Neural progenitor cell (in vitro differentiated cells): ENCODE measurements at regions not wholly inside any gene's neighbourhood (a gene's known extent, or its start where the extent isn't known, plus 50 kb on each side); places are given as distances from the start of the nearest gene placed in this dataset.
"Not testable (repeated sequence)": the region's sequence is repeated elsewhere in the genome, so short reads cannot be mapped to it uniquely, and the experiment has no call there.

Experiments
- DNase-seq: peaks from one replicate; pipeline ENCODE4 v3.0.0-alpha.2; 2016; ENCODE audit warnings: low spot score
- H2AFZ ChIP-seq: fragments of 200-600 bp; sonication (generic); replicated peaks from 2 replicates; pipeline ENCODE4 v1.6.1; 2016; ENCODE audit warnings: antibody characterized with exemption
- H3F3A ChIP-seq: fragments of 200-600 bp; sonication (generic); 2 replicates; pipeline ENCODE4 v1.6.1; 2016; ENCODE audit warnings: antibody characterized with exemption, low read depth
- H3K27ac ChIP-seq: fragments of 200-600 bp; sonication (generic); 2 replicates; pipeline ENCODE4 v1.5.1; 2016; ENCODE audit warnings: mild to moderate bottlenecking
- H3K27me3 ChIP-seq: fragments of 200-600 bp; sonication (generic); 2 replicates; pipeline ENCODE4 v1.6.1; 2016; ENCODE audit warnings: mild to moderate bottlenecking, moderate library complexity
- H3K36me3 ChIP-seq: fragments of 200-600 bp; sonication (generic); 2 replicates; pipeline ENCODE4 v1.5.1; 2016
- H3K4me1 ChIP-seq: fragments of 200-600 bp; sonication (generic); 2 replicates; pipeline ENCODE4 v1.6.1; 2016; ENCODE audit warnings: mixed run types
- H3K4me2 ChIP-seq: fragments of 200-600 bp; sonication (generic); 2 replicates; pipeline ENCODE4 v1.6.1; 2016
- H3K4me3 ChIP-seq: fragments of 200-600 bp; sonication (generic); 2 replicates; pipeline ENCODE4 v1.5.1; 2016
- H3K79me2 ChIP-seq: fragments of 200-600 bp; sonication (generic); 2 replicates; pipeline ENCODE4 v1.6.1; 2016; ENCODE audit warnings: low read depth
- H3K9ac ChIP-seq: fragments of 200-600 bp; sonication (generic); 2 replicates; pipeline ENCODE4 v1.6.1; 2016
- H3K9me3 ChIP-seq: fragments of 200-600 bp; sonication (generic); 2 replicates; pipeline ENCODE4 v1.5.1; 2016; ENCODE audit warnings: low read depth
- H4K20me1 ChIP-seq: fragments of 200-600 bp; sonication (generic); 2 replicates; pipeline ENCODE4 v1.6.1; 2016; ENCODE audit warnings: low read depth
- H3K27ac Mint-ChIP-seq: 3 replicates; pipeline ENCODE4 v1.8.0; 2021; ENCODE audit warnings: mixed read lengths
- H3K27me3 Mint-ChIP-seq: 2 replicates; pipeline ENCODE4 v1.8.0; 2022; ENCODE audit warnings: low read depth, mild to moderate bottlenecking, inconsistent platforms, moderate library complexity, mixed read lengths; ENCODE audit not compliant: insufficient read depth
- H3K36me3 Mint-ChIP-seq: 3 replicates; pipeline ENCODE4 v1.8.0; 2021; ENCODE audit warnings: mixed read lengths
- H3K4me1 Mint-ChIP-seq: 3 replicates; pipeline ENCODE4 v1.8.0; 2021; ENCODE audit warnings: mixed read lengths
- H3K4me3 Mint-ChIP-seq: 3 replicates; pipeline ENCODE4 v1.8.0; 2021; ENCODE audit warnings: mild to moderate bottlenecking, moderate library complexity, mixed read lengths
- H3K9me3 Mint-ChIP-seq: 3 replicates; pipeline ENCODE4 v1.8.0; 2020; ENCODE audit warnings: mixed read lengths
- EZH2 ChIP-seq: fragments of 200-600 bp; sonication (generic); IDR thresholded peaks from 2 replicates; pipeline ENCODE4 v1.6.1; 2017; ENCODE audit warnings: antibody characterized with exemption, mild to moderate bottlenecking, moderate library complexity
- EZH2phosphoT487 ChIP-seq: fragments of 200-600 bp; sonication (generic); IDR thresholded peaks from 2 replicates; pipeline ENCODE4 v1.6.1; 2017; ENCODE audit warnings: antibody characterized with exemption
- TF ChIP-seq, protein P1 (sequence below): fragments of 200-600 bp; sonication (generic); IDR thresholded peaks from 2 replicates; pipeline ENCODE4 v1.5.1; 2017; ENCODE audit warnings: antibody characterized with exemption, mild to moderate bottlenecking

DNA sequence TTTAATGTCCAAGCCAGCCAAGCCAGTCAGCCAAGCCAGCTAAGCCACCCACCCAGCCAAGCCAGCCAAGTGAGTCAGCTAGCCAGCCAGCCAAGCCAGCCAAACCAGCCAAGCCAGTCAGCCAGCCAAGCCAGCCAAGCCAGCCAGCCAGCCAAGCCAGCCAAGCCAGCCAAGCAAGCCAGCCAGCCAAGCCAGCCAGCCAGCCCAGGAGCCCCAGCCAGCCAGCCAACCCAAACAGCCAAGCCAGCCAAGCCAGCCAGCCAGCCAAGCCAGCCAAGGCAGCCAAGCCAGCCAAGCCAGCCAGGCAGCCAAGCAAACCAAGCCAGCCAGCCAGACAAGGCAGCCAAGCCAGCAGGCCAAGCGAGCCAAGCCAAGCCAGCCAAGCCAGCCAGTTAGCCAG, 352.1 kb upstream of the PLGLB2 start:
- not testable (repeated sequence) for H3K27ac ChIP-seq, H3K27ac Mint-ChIP-seq, H3K36me3 Mint-ChIP-seq, H3K9me3 Mint-ChIP-seq, DNase-seq, H3K9ac ChIP-seq, H3K79me2 ChIP-seq, H3K27me3 Mint-ChIP-seq, H3F3A ChIP-seq, H3K4me1 Mint-ChIP-seq, H4K20me1 ChIP-seq, H3K27me3 ChIP-seq, H3K4me2 ChIP-seq, H3K4me3 ChIP-seq, H3K4me1 ChIP-seq, H3K4me3 Mint-ChIP-seq, H3K9me3 ChIP-seq, H3K36me3 ChIP-seq, H2AFZ ChIP-seq

DNA sequence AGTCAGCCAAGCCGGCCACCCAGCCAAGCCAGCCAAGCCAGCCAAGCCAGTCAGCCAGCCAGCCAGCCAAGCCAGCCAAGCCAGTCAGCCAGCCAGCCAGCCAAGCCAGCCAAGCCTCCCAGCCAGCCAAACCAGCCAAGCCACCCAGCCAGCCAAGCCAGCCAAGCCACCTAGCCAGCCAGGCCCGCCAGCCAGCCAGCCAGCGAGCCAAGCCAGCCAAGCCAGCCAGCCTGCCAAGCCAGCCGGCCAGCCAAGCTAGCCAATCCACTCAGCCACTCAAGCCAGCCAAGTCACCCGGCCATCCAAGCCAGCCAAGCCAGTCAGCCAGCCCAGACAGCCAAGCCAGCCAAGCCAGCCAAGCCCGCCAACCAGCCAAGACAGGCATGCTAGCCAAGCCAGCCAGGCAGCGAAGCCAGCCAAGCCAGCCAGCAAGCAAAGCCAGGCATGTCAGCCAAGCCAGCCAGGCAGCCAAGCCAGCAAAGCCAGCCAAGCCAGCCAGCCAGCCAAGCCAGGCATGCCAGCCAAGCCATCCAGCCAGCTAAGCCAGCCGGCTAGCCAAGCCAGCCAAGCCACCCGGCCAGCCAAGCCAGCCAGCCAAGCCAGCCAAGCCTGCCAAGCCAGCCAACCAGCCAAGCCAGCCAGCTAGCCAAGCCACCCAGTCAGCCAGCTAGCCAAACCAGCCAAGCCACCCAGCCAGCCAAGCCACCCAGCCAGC, 351.2 kb upstream of the PLGLB2 start:
- not testable (repeated sequence) for H2AFZ ChIP-seq, H3K27ac Mint-ChIP-seq, H3F3A ChIP-seq, H3K4me1 ChIP-seq, H3K4me3 ChIP-seq, H3K36me3 ChIP-seq, H3K4me3 Mint-ChIP-seq, DNase-seq, H3K79me2 ChIP-seq, H3K4me1 Mint-ChIP-seq, H3K9me3 ChIP-seq, H3K36me3 Mint-ChIP-seq, H3K4me2 ChIP-seq, H4K20me1 ChIP-seq, H3K9me3 Mint-ChIP-seq, H3K27me3 ChIP-seq, H3K27ac ChIP-seq, H3K9ac ChIP-seq, H3K27me3 Mint-ChIP-seq

DNA sequence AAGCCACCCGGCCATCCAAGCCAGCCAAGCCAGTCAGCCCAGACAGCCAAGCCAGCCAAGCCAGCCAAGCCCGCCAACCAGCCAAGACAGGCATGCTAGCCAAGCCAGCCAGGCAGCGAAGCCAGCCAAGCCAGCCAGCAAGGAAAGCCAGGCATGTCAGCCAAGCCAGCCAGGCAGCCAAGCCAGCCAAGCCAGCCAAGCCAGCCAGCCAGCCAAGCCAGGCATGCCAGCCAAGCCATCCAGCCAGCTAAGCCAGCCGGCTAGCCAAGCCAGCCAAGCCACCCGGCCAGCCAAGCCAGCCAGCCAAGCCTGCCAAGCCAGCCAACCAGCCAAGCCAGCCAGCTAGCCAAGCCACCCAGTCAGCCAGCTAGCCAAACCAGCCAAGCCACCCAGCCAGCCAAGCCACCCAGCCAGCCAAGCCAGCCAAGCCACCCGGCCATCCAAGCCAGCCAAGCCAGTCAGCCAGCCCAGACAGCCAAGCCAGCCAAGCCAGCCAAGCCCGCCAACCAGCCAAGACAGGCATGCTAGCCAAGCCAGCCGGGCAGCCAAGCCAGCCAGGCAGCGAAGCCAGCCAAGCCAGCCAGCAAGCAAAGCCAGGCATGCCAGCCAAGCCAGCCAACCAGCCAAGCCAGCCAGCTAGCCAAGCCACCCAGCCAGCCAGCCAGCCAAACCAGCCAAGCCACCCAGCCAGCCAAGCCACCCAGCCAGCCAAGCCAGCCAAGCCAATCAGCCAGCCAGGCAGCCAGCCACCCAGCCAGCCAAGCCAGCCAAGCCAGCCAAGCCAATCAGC, 350.4 kb upstream of the PLGLB2 start:
- not testable (repeated sequence) for H3K36me3 ChIP-seq, H2AFZ ChIP-seq, H3K27me3 Mint-ChIP-seq, H4K20me1 ChIP-seq, H3K36me3 Mint-ChIP-seq, H3K27ac Mint-ChIP-seq, H3K9ac ChIP-seq, H3K4me1 ChIP-seq, DNase-seq, H3F3A ChIP-seq, H3K27me3 ChIP-seq, H3K4me3 ChIP-seq, H3K4me1 Mint-ChIP-seq, H3K79me2 ChIP-seq, H3K4me3 Mint-ChIP-seq, H3K9me3 ChIP-seq, H3K4me2 ChIP-seq, H3K27ac ChIP-seq
- H3K9me3 Mint-ChIP-seq: peaks cover 12% of the 10 kb centered on the region

DNA sequence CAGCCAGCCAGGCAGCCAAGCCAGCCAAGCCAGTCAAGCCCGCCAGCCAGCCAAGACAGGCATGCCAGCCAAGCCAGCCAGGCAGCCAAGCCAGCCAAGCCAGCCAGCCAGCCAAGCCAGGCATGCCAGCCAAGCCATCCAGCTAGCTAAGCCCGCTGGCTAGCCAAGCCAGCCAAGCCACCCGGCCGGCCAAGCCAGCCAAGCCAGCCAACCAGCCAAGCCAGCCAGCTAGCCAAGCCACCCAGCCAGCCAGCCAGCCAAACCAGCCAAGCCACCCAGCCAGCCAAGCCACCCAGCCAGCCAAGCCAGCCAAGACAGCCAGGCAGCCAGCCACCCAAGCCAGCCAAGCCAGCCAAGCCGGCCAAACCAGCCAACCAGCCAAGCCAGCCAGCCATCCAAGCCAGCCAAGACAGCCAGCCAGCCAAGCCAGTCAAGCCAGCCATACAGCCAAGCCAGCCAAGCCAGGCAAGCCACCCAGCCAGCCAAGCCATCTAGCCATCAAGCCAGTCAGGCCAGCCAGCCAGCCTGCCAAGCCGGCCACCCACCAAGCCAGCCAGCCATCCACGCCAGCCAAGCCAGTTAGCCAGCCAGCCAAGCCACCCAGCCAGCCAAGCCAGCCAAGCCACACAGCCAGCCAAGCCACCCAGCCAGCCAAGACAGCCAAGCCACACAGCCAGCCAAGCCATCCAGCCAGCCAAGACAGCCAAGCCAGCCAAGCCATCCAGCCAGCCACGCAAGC, 349.2 kb upstream of the PLGLB2 start:
- not testable (repeated sequence) for H3K27me3 ChIP-seq, H3K4me3 Mint-ChIP-seq, H3K9me3 ChIP-seq, H3F3A ChIP-seq, H3K4me2 ChIP-seq, H3K27ac ChIP-seq, DNase-seq, H3K36me3 ChIP-seq, H4K20me1 ChIP-seq, H3K27me3 Mint-ChIP-seq, H3K79me2 ChIP-seq, H3K4me3 ChIP-seq, H3K4me1 ChIP-seq, H3K27ac Mint-ChIP-seq, H3K9ac ChIP-seq, H3K36me3 Mint-ChIP-seq, H3K4me1 Mint-ChIP-seq, H2AFZ ChIP-seq
- peaks cover 16% of the 10 kb centered on the region for H3K9me3 Mint-ChIP-seq

DNA sequence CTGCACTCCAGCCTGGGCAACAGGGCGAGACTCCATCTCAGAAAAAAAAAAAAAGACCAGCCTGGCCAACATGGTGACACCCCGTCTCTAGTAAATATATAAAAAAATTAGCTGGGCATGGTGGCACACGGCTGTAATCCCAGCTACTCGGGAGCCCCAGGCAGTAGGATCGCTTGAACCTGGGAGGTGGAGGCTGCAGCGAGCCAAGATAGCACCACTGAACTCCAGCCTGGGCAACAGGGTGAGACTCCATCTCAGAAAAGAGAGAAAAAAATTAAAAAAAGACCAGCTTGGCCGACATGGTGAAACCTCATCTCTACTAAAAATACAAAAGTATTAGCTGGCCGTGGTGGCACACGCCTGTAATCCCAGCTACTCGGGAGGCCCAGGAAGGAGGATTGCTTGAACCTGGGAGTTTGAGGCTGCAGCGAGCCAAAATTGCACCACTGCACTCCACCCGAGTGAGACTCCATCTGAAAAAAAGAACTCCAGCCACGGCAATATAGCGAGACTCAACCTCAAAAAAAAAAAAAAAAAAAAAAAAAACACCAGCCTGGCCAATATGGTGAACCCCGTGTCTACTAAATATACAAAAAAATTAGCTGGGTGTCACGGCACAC, 346.1 kb upstream of the PLGLB2 start:
- DNase-seq: no peak
- Mint-ChIP-seq H3K4me3 (no peak overlapping the region), H3K36me3 (no peaks in the 10 kb centered on the region), H3K27me3 (no peaks in the 10 kb centered on the region), H3K27ac (no peak overlapping the region), H3K9me3 (peaks cover 24% of the 10 kb centered on the region), H3K4me1 (no peaks in the 10 kb centered on the region)
- Histone ChIP-seq H3K27ac (no peak overlapping the region), H3F3A (no peaks in the 10 kb centered on the region), H3K79me2 (no peaks in the 10 kb centered on the region), H2AFZ (no peak overlapping the region), H3K4me2 (no peak overlapping the region), H3K36me3 (no peaks in the 10 kb centered on the region), H3K9ac (no peak overlapping the region), H3K4me3 (no peak overlapping the region), H3K27me3 (no peaks in the 10 kb centered on the region), H3K4me1 (no peaks in the 10 kb centered on the region), H3K9me3 (no peaks in the 10 kb centered on the region), H4K20me1 (no peaks in the 10 kb centered on the region)
- TF ChIP-seq, protein P1, sequence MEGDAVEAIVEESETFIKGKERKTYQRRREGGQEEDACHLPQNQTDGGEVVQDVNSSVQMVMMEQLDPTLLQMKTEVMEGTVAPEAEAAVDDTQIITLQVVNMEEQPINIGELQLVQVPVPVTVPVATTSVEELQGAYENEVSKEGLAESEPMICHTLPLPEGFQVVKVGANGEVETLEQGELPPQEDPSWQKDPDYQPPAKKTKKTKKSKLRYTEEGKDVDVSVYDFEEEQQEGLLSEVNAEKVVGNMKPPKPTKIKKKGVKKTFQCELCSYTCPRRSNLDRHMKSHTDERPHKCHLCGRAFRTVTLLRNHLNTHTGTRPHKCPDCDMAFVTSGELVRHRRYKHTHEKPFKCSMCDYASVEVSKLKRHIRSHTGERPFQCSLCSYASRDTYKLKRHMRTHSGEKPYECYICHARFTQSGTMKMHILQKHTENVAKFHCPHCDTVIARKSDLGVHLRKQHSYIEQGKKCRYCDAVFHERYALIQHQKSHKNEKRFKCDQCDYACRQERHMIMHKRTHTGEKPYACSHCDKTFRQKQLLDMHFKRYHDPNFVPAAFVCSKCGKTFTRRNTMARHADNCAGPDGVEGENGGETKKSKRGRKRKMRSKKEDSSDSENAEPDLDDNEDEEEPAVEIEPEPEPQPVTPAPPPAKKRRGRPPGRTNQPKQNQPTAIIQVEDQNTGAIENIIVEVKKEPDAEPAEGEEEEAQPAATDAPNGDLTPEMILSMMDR: no peak
- TF ChIP-seq EZH2phosphoT487: no peak
- no peak for TF ChIP-seq EZH2
